ENCODE measurements at regions not wholly inside any gene's neighbourhood (a gene's known extent, or its start where the extent isn't known, plus 50 kb on each side); places are given as distances from the start of the nearest gene placed in this dataset.
"Not testable (repeated sequence)": the region's sequence is repeated elsewhere in the genome, so short reads cannot be mapped to it uniquely, and the experiment has no call there.

DNA sequence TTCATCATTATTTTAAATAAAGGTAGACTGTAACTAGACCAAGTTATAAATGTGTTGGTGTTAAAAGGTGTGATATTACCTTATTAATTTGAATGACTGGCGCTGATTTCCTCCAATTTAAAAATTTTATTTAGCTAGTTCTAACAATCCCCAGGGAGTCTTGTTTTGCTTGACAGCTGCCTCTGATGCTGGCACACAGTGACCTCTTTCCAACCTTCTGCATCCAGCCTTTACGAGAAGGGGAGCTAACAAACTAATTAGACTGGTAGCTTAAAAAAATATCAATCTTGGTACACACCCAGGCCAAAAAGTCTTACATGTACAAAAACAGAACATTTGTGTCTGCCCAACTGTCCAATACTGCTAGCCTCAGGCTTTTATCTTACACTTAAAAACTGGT lies 51.8 kb upstream of the ENPEP start:
- Histone ChIP-seq H3K27ac (ENCODE audit: low read depth in 2 of 2, low read length in 2 of 2) (no peak overlapping the region), H3K36me3 (ENCODE audit: control insufficient read depth in 2 of 2, insufficient read depth in 2 of 2, low read length in 2 of 2) (no peaks in the 10 kb centered on the region), H3K4me1 (ENCODE audit: control insufficient read depth in 2 of 2, insufficient read depth in 2 of 2, low read length in 2 of 2) (no peaks in the 10 kb centered on the region), H3K4me3 (ENCODE audit: low read length in 2 of 2) (no peak overlapping the region), H3K27me3 (ENCODE audit: control insufficient read depth in 2 of 2, insufficient read depth in 2 of 2, low read length in 2 of 2) (no peaks in the 10 kb centered on the region), H3K9ac (ENCODE audit: low read depth in 1 of 2, low read length in 2 of 2) (no peak overlapping the region), H3K9me3 (ENCODE audit: control insufficient read depth in 2 of 2, low read length in 2 of 2) (no peaks in the 10 kb centered on the region)

- Histone ChIP-seq H3K4me1 (ENCODE audit: control insufficient read depth in 2 of 2, insufficient read depth in 2 of 2, low read length in 2 of 2) (no peaks in the 10 kb centered on the region), H3K36me3 (ENCODE audit: control insufficient read depth in 2 of 2, insufficient read depth in 2 of 2, low read length in 2 of 2) (no peaks in the 10 kb centered on the region), H3K9me3 (ENCODE audit: control insufficient read depth in 2 of 2, low read length in 2 of 2) (no peaks in the 10 kb centered on the region), H3K27me3 (ENCODE audit: control insufficient read depth in 2 of 2, insufficient read depth in 2 of 2, low read length in 2 of 2) (no peaks in the 10 kb centered on the region), H3K27ac (ENCODE audit: low read depth in 2 of 2, low read length in 2 of 2) (no peak overlapping the region), H3K9ac (ENCODE audit: low read depth in 1 of 2, low read length in 2 of 2) (no peak overlapping the region), H3K4me3 (ENCODE audit: low read length in 2 of 2) (no peak overlapping the region)
Observed at GRCh38 chr4:110418641-110419040, 57.3 kb upstream of the ENPEP start.

- Histone ChIP-seq H3K4me3 (ENCODE audit: low read length in 2 of 2) (no peak overlapping the region), H3K9ac (ENCODE audit: low read depth in 1 of 2, low read length in 2 of 2) (no peak overlapping the region), H3K27me3 (ENCODE audit: control insufficient read depth in 2 of 2, insufficient read depth in 2 of 2, low read length in 2 of 2) (no peaks in the 10 kb centered on the region), H3K9me3 (ENCODE audit: control insufficient read depth in 2 of 2, low read length in 2 of 2) (no peaks in the 10 kb centered on the region), H3K4me1 (ENCODE audit: control insufficient read depth in 2 of 2, insufficient read depth in 2 of 2, low read length in 2 of 2) (peaks cover 5 to 6% of the 10 kb centered on the region in 2 donors), H3K27ac (ENCODE audit: low read depth in 2 of 2, low read length in 2 of 2) (no peak overlapping the region), H3K36me3 (ENCODE audit: control insufficient read depth in 2 of 2, insufficient read depth in 2 of 2, low read length in 2 of 2) (no peaks in the 10 kb centered on the region)
Observed at GRCh38 chr4:110417136-110417535, 58.8 kb upstream of the ENPEP start.

DNA sequence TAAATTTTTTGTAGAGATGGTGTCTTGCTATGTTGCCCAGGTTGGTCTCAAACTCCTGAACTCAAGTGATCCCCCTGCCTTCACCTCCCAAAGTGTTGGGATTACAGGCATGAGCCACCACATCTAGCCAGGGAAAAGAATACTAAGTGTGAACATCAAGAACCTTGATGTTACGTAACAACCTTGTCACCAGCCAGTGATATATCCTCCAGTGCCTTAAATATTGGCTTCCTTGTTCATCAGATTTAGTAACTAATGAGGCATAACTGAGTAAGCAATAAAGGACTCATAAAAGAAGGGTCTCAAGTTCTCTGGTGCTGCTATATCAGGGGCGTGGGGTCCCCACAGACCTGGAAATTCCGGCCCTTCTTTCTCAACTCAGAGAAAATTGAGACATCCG lies 60.5 kb upstream of the ENPEP start:
- H3K27me3 ChIP-seq (ENCODE audit: control insufficient read depth in 2 of 2, insufficient read depth in 2 of 2, low read length in 2 of 2): no peaks in the 10 kb centered on the region
- no peak overlapping the region for H3K4me3 ChIP-seq (ENCODE audit: low read length in 2 of 2)
- no peak overlapping the region for H3K27ac ChIP-seq (ENCODE audit: low read depth in 2 of 2, low read length in 2 of 2)
- H3K36me3 ChIP-seq (ENCODE audit: control insufficient read depth in 2 of 2, insufficient read depth in 2 of 2, low read length in 2 of 2): no peaks in the 10 kb centered on the region
- no peaks in the 10 kb centered on the region for H3K9me3 ChIP-seq (ENCODE audit: control insufficient read depth in 2 of 2, low read length in 2 of 2)
- peaks cover 8 to 9% of the 10 kb centered on the region in 2 donors for H3K4me1 ChIP-seq (ENCODE audit: control insufficient read depth in 2 of 2, insufficient read depth in 2 of 2, low read length in 2 of 2)
- no peak overlapping the region for H3K9ac ChIP-seq (ENCODE audit: low read depth in 1 of 2, low read length in 2 of 2)

- Histone ChIP-seq H3K36me3 (ENCODE audit: control insufficient read depth in 2 of 2, insufficient read depth in 2 of 2, low read length in 2 of 2) (no peaks in the 10 kb centered on the region), H3K4me3 (ENCODE audit: low read length in 2 of 2) (no peak overlapping the region), H3K27ac (ENCODE audit: low read depth in 2 of 2, low read length in 2 of 2) (no peak overlapping the region), H3K9me3 (ENCODE audit: control insufficient read depth in 2 of 2, low read length in 2 of 2) (no peaks in the 10 kb centered on the region), H3K4me1 (ENCODE audit: control insufficient read depth in 2 of 2, insufficient read depth in 2 of 2, low read length in 2 of 2) (peaks cover 8 to 9% of the 10 kb centered on the region in 2 donors), H3K9ac (ENCODE audit: low read depth in 1 of 2, low read length in 2 of 2) (no peak overlapping the region), H3K27me3 (ENCODE audit: control insufficient read depth in 2 of 2, insufficient read depth in 2 of 2, low read length in 2 of 2) (no peaks in the 10 kb centered on the region)
Observed at GRCh38 chr4:110415041-110415440, 60.9 kb upstream of the ENPEP start.

- Histone ChIP-seq H3K27ac (ENCODE audit: low read depth in 2 of 2, low read length in 2 of 2) (no peak overlapping the region), H3K9me3 (ENCODE audit: control insufficient read depth in 2 of 2, low read length in 2 of 2) (no peaks in the 10 kb centered on the region), H3K9ac (ENCODE audit: low read depth in 1 of 2, low read length in 2 of 2) (no peak overlapping the region), H3K4me1 (ENCODE audit: control insufficient read depth in 2 of 2, insufficient read depth in 2 of 2, low read length in 2 of 2) (peaks cover 8 to 9% of the 10 kb centered on the region in 2 donors), H3K4me3 (ENCODE audit: low read length in 2 of 2) (no peak overlapping the region), H3K36me3 (ENCODE audit: control insufficient read depth in 2 of 2, insufficient read depth in 2 of 2, low read length in 2 of 2) (no peaks in the 10 kb centered on the region), H3K27me3 (ENCODE audit: control insufficient read depth in 2 of 2, insufficient read depth in 2 of 2, low read length in 2 of 2) (no peaks in the 10 kb centered on the region)
Observed at GRCh38 chr4:110414561-110414920, 61.4 kb upstream of the ENPEP start.

DNA sequence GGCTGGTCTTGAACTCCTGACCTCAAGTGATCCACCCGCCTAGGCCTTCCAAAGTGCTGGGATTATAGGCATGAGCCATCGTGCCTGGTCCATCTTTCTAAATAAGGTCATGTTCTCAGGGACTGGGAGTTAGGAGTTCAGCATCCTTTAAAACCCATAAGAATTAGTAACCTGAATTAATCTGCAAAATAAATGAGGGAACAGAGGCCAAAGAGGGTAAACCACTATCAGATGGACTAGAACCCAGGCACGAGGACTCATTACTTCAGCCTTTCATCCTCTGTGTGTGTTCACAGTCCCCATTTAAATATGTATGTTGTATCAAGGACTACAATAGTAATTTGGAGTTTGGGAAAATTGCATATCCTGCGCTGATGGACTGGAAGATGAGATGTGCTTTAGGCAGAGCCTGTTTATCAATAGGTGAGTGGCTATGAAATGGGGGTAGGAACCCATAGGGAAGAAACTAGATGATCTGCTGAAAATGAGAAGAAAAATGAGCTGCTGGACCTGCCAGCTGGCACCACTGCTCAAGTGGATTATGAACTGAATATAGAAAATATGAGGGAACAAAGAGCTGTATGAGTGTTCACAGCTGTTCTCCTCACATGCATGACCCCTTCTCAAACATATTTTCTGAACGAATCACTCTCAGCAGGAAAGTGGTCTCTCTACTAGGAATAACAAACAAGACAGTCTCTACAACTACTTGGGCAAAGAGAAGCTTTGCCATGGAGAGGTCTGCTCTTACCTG lies 62.0 kb upstream of the ENPEP start:
- not testable (repeated sequence) for H3K9ac ChIP-seq (ENCODE audit: low read depth in 1 of 2, low read length in 2 of 2); H3K27me3 ChIP-seq (ENCODE audit: control insufficient read depth in 2 of 2, insufficient read depth in 2 of 2, low read length in 2 of 2); H3K4me3 ChIP-seq (ENCODE audit: low read length in 2 of 2); H3K27ac ChIP-seq (ENCODE audit: low read depth in 2 of 2, low read length in 2 of 2); H3K4me1 ChIP-seq (ENCODE audit: control insufficient read depth in 2 of 2, insufficient read depth in 2 of 2, low read length in 2 of 2); H3K36me3 ChIP-seq (ENCODE audit: control insufficient read depth in 2 of 2, insufficient read depth in 2 of 2, low read length in 2 of 2); H3K9me3 ChIP-seq (ENCODE audit: control insufficient read depth in 2 of 2, low read length in 2 of 2)

GRCh38 chr4:110412354-110413065 lies 63.4 kb upstream of the ENPEP start:
- Histone ChIP-seq H3K9me3 (ENCODE audit: control insufficient read depth in 2 of 2, low read length in 2 of 2) (no peaks in the 10 kb centered on the region), H3K27me3 (ENCODE audit: control insufficient read depth in 2 of 2, insufficient read depth in 2 of 2, low read length in 2 of 2) (no peaks in the 10 kb centered on the region), H3K36me3 (ENCODE audit: control insufficient read depth in 2 of 2, insufficient read depth in 2 of 2, low read length in 2 of 2) (no peaks in the 10 kb centered on the region), H3K9ac (ENCODE audit: low read depth in 1 of 2, low read length in 2 of 2) (no peak overlapping the region), H3K4me1 (ENCODE audit: control insufficient read depth in 2 of 2, insufficient read depth in 2 of 2, low read length in 2 of 2) (peaks cover 8 to 9% of the 10 kb centered on the region in 2 donors), H3K27ac (ENCODE audit: low read depth in 2 of 2, low read length in 2 of 2) (no peak overlapping the region), H3K4me3 (ENCODE audit: low read length in 2 of 2) (peak overlapping the region in 1 of 2 donors; percentile 23)

DNA sequence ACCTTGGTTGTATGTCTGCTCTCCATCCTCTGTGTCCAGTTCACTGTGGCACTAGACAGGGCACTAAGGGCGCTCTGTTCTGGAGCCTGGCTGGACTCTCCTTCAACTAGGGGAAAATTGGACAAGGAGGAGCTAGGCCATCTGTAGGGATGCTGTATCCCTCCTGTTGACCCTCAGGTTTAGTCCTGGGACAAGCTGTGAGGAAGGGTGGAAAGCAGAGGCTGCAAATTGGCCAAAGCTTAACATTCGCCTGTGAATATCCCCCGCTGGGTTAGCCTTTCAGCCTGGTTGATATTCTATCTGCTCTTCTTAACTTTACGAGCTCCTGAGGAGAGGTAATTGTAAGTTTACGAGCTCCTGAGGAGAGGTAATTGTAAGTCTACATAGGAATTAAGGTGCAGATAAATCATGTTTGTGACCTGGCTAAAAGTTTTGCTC lies 64.4 kb upstream of the ENPEP start:
- Histone ChIP-seq H3K27ac (ENCODE audit: low read depth in 2 of 2, low read length in 2 of 2) (peak overlapping the region; percentile 24 to 39), H3K9me3 (ENCODE audit: control insufficient read depth in 2 of 2, low read length in 2 of 2) (no peaks in the 10 kb centered on the region), H3K27me3 (ENCODE audit: control insufficient read depth in 2 of 2, insufficient read depth in 2 of 2, low read length in 2 of 2) (no peaks in the 10 kb centered on the region), H3K36me3 (ENCODE audit: control insufficient read depth in 2 of 2, insufficient read depth in 2 of 2, low read length in 2 of 2) (no peaks in the 10 kb centered on the region), H3K4me3 (ENCODE audit: low read length in 2 of 2) (peak overlapping the region; percentile 45 to 59), H3K4me1 (ENCODE audit: control insufficient read depth in 2 of 2, insufficient read depth in 2 of 2, low read length in 2 of 2) (peaks cover 8 to 9% of the 10 kb centered on the region in 2 donors), H3K9ac (ENCODE audit: low read depth in 1 of 2, low read length in 2 of 2) (peak overlapping the region in 1 of 2 donors; percentile 5)

GRCh38 chr4:110410853-110411573 lies 64.9 kb upstream of the ENPEP start:
- H3K9me3 ChIP-seq (ENCODE audit: control insufficient read depth in 2 of 2, low read length in 2 of 2); H3K36me3 ChIP-seq (ENCODE audit: control insufficient read depth in 2 of 2, insufficient read depth in 2 of 2, low read length in 2 of 2); H3K27me3 ChIP-seq (ENCODE audit: control insufficient read depth in 2 of 2, insufficient read depth in 2 of 2, low read length in 2 of 2); H3K4me1 ChIP-seq (ENCODE audit: control insufficient read depth in 2 of 2, insufficient read depth in 2 of 2, low read length in 2 of 2): not testable (repeated sequence)
- peak overlapping the region; percentile 24 to 39 for H3K27ac ChIP-seq (ENCODE audit: low read depth in 2 of 2, low read length in 2 of 2)
- peak overlapping the region in 1 of 2 donors; percentile 5 for H3K9ac ChIP-seq (ENCODE audit: low read depth in 1 of 2, low read length in 2 of 2)
- H3K4me3 ChIP-seq (ENCODE audit: low read length in 2 of 2): peak overlapping the region; percentile 45 to 59

Measured in mucosa of rectum (tissue), 2 donors.